ENCODE measurements at regions not wholly inside any gene's neighbourhood (a gene's known extent, or its start where the extent isn't known, plus 50 kb on each side); places are given as distances from the start of the nearest gene placed in this dataset.

DNA sequence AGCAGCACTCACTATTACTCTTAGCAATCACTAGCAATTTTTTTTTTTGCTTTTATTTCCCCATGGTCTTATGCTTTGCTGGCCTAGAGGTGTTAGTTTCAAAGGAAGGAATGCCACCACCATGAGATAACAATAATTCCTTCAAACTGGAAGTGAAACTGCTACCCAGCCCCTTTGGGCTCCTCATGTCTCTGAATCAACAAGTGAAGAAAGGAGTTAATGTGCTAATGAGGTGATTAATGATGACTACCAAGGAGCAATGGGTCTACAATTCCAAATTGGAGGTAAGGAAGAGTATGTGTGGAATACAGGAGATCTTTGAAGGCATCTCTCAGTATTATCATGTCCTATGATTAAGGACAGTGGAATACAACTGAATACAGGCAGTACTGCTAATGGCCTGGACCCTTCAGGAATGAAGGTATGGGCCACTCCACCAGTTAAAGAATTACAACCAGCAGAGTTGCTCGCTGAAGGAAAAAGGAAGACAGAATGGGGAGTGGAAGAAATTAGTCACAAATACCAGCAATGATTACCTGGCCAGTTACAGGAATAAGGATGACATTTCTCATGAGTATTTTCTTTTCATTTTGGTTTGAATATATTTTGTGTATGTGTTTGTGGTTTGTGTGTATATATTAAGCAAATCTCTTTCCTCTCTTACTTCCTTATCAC is 652.9 kb downstream of the ADGRL2 start:
- Histone ChIP-seq H3K36me3 (no peaks in the 10 kb centered on the region), H3K4me1 (no peaks in the 10 kb centered on the region), H3K4me3 (no peak overlapping the region), H3K9me3 (no peaks in the 10 kb centered on the region), H3K27me3 (no peaks in the 10 kb centered on the region), H3K27ac (no peak overlapping the region)
- no peak for TF ChIP-seq POLR2A (IDR thresholded peaks at IDR 0.05)
- TF ChIP-seq, protein P1, sequence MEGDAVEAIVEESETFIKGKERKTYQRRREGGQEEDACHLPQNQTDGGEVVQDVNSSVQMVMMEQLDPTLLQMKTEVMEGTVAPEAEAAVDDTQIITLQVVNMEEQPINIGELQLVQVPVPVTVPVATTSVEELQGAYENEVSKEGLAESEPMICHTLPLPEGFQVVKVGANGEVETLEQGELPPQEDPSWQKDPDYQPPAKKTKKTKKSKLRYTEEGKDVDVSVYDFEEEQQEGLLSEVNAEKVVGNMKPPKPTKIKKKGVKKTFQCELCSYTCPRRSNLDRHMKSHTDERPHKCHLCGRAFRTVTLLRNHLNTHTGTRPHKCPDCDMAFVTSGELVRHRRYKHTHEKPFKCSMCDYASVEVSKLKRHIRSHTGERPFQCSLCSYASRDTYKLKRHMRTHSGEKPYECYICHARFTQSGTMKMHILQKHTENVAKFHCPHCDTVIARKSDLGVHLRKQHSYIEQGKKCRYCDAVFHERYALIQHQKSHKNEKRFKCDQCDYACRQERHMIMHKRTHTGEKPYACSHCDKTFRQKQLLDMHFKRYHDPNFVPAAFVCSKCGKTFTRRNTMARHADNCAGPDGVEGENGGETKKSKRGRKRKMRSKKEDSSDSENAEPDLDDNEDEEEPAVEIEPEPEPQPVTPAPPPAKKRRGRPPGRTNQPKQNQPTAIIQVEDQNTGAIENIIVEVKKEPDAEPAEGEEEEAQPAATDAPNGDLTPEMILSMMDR (IDR thresholded peaks at IDR 0.05), result no peak
- no peak for DNase-seq

GRCh38 chr1:82452096-82452495 is 651.4 kb downstream of the ADGRL2 start:
- Histone ChIP-seq H3K4me1 (no peaks in the 10 kb centered on the region), H3K9me3 (no peaks in the 10 kb centered on the region), H3K27me3 (no peaks in the 10 kb centered on the region), H3K4me3 (no peak overlapping the region), H3K27ac (no peak overlapping the region), H3K36me3 (no peaks in the 10 kb centered on the region)
- TF ChIP-seq, protein P1 (IDR thresholded peaks at IDR 0.05), result no peak
- TF ChIP-seq POLR2A (IDR thresholded peaks at IDR 0.05), result no peak
- DNase-seq, result no peak

DNA sequence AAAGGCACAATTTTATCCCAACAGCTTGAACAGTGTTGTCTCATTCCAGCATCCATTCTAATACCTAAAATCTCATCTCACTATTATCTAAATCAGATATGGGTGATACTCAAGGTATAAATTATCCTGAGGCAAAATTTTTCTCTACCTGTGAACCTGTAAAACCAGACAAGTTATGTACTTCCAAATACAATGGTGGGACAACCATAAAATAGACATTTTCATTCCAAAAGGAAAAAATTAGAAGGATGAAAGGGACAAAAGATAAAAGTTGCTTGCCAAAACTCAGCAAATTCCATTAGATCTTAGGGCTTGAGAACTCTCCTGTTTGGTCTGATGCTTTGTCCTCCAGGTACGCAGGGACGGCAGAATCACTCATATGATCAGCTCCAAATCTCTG is 650.5 kb downstream of the ADGRL2 start:
- TF ChIP-seq POLR2A (IDR thresholded peaks at IDR 0.05), result no peak
- TF ChIP-seq, protein P1 (IDR thresholded peaks at IDR 0.05), result no peak
- no peak for DNase-seq
- no peak overlapping the region for H3K27ac ChIP-seq
- no peaks in the 10 kb centered on the region for H3K9me3 ChIP-seq
- no peaks in the 10 kb centered on the region for H3K27me3 ChIP-seq
- no peaks in the 10 kb centered on the region for H3K4me1 ChIP-seq
- no peaks in the 10 kb centered on the region for H3K36me3 ChIP-seq
- H3K4me3 ChIP-seq, result no peak overlapping the region

- DNase-seq, result no peak
- no peak for TF ChIP-seq POLR2A (IDR thresholded peaks at IDR 0.05)
- TF ChIP-seq, protein P1 (IDR thresholded peaks at IDR 0.05), result no peak
- Histone ChIP-seq H3K27me3 (no peaks in the 10 kb centered on the region), H3K36me3 (no peaks in the 10 kb centered on the region), H3K9me3 (no peaks in the 10 kb centered on the region), H3K4me3 (no peak overlapping the region), H3K4me1 (no peaks in the 10 kb centered on the region), H3K27ac (no peak overlapping the region)
Measured at GRCh38 chr1:82449506-82450057, 648.8 kb downstream of the ADGRL2 start.

DNA sequence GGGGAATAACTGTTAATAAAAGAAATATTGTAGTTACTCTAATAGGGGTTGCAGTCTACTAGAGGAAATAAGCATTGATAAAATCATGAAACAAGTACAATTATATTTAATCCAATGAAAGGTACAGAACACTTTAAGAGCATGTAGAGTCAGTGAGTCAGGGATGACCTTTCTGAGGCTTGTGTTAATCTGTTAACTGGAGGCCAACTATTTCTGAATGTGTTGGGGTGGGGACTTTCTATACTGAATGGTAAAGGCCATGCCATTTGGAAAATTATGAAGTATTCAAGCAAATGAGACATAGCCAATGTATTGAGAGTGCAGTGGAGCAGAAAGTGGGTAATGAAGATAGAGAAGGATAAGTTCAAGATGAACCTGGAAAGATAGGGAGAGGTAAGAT is 646.2 kb downstream of the ADGRL2 start:
- Histone ChIP-seq H3K27ac (no peak overlapping the region), H3K9me3 (no peaks in the 10 kb centered on the region), H3K4me1 (no peaks in the 10 kb centered on the region), H3K27me3 (no peaks in the 10 kb centered on the region), H3K4me3 (no peak overlapping the region), H3K36me3 (no peaks in the 10 kb centered on the region)
- no peak for TF ChIP-seq POLR2A (IDR thresholded peaks at IDR 0.05)
- TF ChIP-seq, protein P1 (IDR thresholded peaks at IDR 0.05), result no peak
- DNase-seq, result no peak

Measured in Peyer's patch (tissue), 4 donors.